ENCODE measurements at regions not wholly inside any gene's neighbourhood (a gene's known extent, or its start where the extent isn't known, plus 50 kb on each side); places are given as distances from the start of the nearest gene placed in this dataset.
"Not testable (repeated sequence)": the region's sequence is repeated elsewhere in the genome, so short reads cannot be mapped to it uniquely, and the experiment has no call there.

GRCh38 chr5:79924936-79925893 lies 65.8 kb downstream of the MTX3 start:
- DNase-seq (ENCODE audit: low spot score), result no peak

- no peak for DNase-seq (ENCODE audit: low spot score)
Observed at GRCh38 chr5:79923431-79923830, 67.6 kb downstream of the MTX3 start.

GRCh38 chr5:79922626-79923025 lies 68.4 kb downstream of the MTX3 start:
- no peak for DNase-seq (ENCODE audit: low spot score)

GRCh38 chr5:79907452-79907851 lies 83.6 kb downstream of the MTX3 start:
- not testable (repeated sequence) for DNase-seq (ENCODE audit: low spot score)

- DNase-seq (ENCODE audit: low spot score), result not testable (repeated sequence)
Observed at GRCh38 chr5:79902571-79902970, 88.5 kb downstream of the MTX3 start.

GRCh38 chr5:79901631-79902030 lies 89.4 kb downstream of the MTX3 start:
- DNase-seq (ENCODE audit: low spot score), result no peak

- DNase-seq (ENCODE audit: low spot score), result no peak
Observed at GRCh38 chr5:79898611-79899010, 92.5 kb downstream of the MTX3 start.

GRCh38 chr5:79893976-79894375 lies 97.1 kb downstream of the MTX3 start:
- no peak for DNase-seq (ENCODE audit: low spot score)

- DNase-seq (ENCODE audit: low spot score), result no peak
Observed at GRCh38 chr5:79893485-79893884, 97.6 kb downstream of the MTX3 start.

- no peak for DNase-seq (ENCODE audit: low spot score)
Observed at GRCh38 chr5:79890930-79891249, 100.2 kb downstream of the MTX3 start.

GRCh38 chr5:79890119-79890929 lies 100.7 kb downstream of the MTX3 start:
- no peak for DNase-seq (ENCODE audit: low spot score)

- no peak for DNase-seq (ENCODE audit: low spot score)
Observed at GRCh38 chr5:79888643-79889042, 102.4 kb downstream of the MTX3 start.

GRCh38 chr5:79886925-79887655 lies 104.0 kb downstream of the MTX3 start:
- DNase-seq (ENCODE audit: low spot score), result no peak

- DNase-seq (ENCODE audit: low spot score), result no peak
Observed at GRCh38 chr5:79886456-79886855, 104.6 kb downstream of the MTX3 start.

GRCh38 chr5:79879880-79880279 lies 111.2 kb downstream of the MTX3 start:
- DNase-seq (ENCODE audit: low spot score), result not testable (repeated sequence)

GRCh38 chr5:79878721-79879336 lies 112.2 kb downstream of the MTX3 start:
- DNase-seq (ENCODE audit: low spot score), result peak; percentile 49

GRCh38 chr5:79878136-79878679 lies 112.9 kb downstream of the MTX3 start:
- DNase-seq (ENCODE audit: low spot score), result no peak

- DNase-seq (ENCODE audit: low spot score), result no peak
Observed at GRCh38 chr5:79876456-79876855, 114.6 kb downstream of the MTX3 start.

GRCh38 chr5:79875230-79875629 lies 115.8 kb downstream of the MTX3 start:
- DNase-seq (ENCODE audit: low spot score), result no peak

GRCh38 chr5:79873187-79873586 lies 117.9 kb downstream of the MTX3 start:
- DNase-seq (ENCODE audit: low spot score), result no peak

- no peak for DNase-seq (ENCODE audit: low spot score)
Observed at GRCh38 chr5:79872291-79872690, 118.8 kb downstream of the MTX3 start.
